Renal cortical epithelial cell (primary cell): ENCODE measurements at regions not wholly inside any gene's neighbourhood (a gene's known extent, or its start where the extent isn't known, plus 50 kb on each side); places are given as distances from the start of the nearest gene placed in this dataset.
"Not testable (repeated sequence)": the region's sequence is repeated elsewhere in the genome, so short reads cannot be mapped to it uniquely, and the experiment has no call there.

Experiments
- DNase-seq: peaks from one replicate; pipeline ENCODE4 v3.0.0-alpha.2; 2011; ENCODE audit warnings: low read depth

DNA sequence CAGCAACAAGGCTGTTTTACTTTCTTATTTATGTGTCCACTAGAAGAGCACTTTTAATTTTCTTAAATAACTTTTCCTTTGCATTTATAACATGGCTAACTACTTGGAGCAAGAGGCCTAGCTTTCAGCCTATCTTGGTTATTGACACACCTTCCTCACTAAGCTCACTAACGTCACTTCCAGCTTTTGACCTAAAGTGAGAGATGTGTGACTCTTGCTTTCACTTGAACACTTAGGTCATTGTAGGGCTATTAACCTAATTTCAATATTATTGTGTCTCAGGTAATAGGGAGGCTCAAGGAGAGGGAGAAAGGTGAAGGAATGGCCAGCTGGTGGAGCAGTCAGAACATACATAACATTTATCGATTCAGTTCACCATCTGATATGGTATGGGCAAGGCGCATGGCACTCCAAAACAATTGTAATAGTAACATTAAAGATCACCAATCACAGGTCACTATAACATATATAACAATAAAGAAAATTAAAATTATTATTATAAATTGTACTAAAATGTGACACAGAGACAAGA lies 95.0 kb upstream of the FAM20C start:
- DNase-seq, result no peak

DNA sequence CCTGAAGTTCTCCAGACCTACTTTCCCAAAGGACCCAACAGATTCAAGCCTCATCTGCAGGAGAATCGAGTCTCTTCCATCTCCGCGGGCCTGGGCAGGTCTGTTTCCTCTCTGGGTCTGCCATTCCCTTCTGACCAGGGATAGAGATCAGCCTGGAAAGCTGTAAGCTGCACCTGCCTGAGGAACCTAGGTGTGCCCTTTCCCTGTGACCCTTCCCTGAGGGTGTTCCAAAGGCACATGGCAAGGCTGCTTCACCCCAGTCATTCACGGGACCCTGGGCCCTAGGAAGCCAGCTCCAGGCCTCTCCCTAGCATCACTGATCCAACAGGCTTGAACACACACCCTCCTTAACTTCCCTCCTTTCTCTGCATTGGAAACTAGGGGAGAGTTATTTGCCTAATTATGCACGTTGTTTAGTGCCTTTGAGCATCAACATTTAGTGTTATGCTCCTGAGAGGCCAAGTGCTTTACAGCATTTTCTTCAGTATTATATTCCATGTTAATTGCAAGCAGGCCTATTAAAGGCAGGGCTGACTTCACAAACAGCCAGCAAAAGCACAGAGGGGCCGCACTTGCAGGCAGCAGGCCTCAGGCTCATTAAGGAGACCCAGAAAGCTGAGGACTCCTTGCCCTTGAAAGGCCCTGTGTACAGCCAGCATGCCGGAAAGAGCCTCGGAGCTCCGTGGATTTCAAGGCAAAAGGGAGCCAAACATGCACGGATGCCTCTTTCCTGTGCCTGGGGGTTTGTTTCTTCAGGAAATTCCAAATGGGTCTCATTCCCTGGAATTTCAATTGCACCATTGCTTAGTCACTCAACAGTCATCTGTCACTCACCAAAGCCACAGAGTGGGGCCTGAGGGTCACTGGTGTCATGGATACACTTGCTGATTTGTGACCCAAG lies 91.0 kb upstream of the FAM20C start:
- peak; percentile 97 for DNase-seq

DNA sequence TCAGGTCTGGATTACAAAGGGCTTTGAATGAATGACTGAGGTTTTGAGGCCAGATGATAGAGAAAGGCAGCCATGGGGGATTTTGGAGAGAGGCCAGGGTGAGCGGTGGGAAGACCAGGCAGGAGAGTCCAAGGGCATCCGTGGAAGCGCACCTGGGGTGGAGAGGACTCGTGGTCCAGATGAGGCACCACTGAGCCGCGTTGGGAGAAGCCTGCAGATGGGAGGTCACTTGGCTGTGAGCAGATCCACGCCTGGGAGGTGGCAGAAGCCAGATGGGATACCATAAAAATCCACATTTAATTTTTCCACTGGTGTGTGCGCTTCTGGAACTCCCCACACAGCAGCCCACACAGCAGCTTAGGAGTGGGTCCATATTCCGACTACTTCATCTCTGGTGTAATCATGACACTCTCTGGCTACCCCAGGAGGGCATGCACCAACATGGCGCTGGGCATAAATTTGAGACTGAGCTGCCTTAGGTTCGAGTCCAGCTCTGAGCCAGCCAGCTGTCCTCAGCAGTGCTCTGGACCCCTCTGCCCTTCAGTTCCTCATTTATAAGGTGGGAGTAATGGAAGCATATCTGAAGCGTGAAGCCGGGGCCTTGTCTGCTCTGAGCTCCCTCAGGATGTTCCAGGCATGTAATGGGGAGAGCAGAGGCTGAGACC lies 90.2 kb upstream of the FAM20C start:
- no peak for DNase-seq

DNA sequence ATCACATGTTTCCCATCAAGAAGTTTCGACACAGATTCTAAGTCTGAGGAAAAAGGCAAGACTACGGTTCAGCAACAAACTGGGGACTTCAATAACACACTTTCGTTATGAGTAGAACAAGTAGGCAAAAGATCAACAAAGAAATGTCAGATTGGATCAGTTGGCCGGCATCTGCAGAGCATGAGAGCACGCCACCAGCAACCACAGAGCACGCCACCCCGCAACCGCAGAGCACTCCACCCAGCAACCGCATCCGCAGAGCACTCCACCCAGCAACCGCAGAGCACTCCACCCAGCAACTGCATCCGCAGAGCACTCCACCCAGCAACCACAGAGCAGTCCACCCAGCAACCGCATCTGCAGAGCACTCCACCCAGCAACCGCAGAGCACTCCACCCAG lies 89.7 kb upstream of the FAM20C start:
- DNase-seq, result no peak

DNA sequence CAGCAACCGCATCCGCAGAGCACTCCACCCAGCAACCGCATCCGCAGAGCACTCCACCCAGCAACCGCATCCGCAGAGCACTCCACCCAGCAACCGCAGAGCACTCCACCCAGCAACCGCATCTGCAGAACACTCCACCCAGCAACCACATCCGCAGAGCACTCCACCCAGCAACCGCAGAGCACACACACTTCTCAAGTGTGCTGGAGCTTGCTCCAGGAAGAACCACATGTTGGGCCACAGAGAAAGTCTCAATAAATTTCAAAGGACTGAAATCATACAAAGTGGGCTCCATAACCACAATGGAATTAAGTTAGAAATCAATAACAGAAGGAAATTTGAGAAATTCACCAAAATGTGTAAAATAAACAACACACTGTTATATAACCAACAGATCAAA lies 88.4 kb upstream of the FAM20C start:
- not testable (repeated sequence) for DNase-seq

DNA sequence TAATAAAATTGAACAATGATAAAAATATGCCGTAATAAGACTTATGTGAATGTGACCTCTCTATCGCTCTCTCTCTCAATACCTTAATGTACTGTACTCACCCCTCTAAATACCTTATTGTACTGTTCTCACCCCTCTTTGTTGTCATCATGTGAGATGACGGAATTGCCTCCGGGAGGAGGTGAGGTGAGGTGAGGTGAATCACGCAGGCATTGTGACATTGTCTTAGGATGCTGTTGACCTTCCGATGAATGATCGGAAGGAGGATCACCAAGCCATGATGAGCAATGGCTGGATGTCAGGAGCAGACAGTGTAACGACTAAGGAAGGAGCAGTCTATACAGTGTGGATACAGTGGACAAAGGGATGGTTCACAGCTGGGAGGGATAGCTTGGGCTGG lies 87.4 kb upstream of the FAM20C start:
- no peak for DNase-seq

DNA sequence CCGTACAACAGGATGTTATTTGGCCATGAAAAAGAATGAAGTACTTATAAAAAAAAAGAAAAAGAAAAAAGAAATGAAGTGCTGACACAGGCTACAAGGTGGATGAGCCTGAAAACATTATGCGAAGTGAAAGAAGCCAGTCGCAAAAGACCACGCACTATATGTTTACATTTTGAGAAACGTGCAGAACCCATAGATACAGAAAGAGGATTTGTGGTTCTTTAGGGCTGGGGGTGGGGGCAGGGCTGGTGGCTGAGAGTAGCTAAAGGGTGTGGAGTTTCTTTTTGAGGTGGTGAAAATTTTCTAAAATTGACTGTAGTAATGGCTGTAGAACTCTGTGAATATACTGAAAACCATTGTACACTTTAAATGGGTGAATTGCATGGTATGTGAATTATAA lies 86.0 kb upstream of the FAM20C start:
- no peak for DNase-seq

DNA sequence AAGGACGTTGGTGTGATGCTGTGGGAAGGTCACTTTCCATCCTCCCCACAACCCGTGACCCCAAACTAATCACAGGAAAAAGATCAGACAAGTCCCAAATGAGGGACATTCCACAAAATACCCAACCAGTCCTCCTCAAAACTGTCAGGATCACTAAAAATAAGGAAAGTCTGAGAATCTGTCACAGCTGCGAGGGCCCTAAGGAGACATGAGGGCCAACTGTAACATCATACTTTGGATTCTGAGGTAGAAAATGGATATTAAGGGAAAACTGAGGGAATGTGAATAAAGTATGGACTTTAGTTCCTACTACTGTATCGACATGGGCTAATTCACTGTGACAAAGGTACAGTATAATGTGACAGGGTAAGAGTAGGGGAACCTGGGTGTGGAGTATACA lies 85.1 kb upstream of the FAM20C start:
- DNase-seq, result no peak

DNA sequence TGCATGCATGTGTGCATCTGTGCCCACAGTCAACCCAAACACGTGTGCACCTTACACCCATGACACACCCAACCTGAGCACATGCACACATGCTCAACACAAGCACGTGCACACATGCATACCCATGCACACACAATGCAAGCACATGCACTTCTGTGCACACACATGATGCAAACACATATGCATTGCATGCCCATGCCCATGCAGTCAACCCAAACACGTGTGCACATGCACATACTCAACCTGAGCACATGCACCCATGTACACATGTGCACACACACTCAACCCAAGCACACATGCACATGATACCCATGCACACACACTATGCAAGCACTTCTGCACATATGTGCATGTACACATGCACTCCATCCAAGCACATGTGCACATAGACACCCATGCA lies 84.5 kb upstream of the FAM20C start:
- no peak for DNase-seq

DNA sequence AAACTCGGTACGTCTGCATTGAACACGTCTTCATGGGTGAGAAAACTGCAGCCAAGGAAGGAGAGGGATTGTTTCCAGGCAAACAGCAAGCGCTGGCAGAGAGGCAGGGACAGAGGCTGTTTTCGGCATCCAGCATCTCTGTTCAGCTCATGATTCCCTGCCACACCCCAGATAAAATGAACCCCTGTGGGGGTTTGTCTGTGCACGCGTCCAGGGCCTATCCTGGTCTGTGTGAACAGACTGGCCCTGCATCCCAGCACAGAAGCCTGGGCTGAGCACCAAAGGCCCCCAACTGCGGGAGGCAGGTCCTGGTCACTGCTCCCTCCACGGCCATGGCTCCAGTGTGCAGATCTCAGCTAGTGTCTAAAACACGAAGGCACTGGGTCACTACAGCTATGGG lies 83.3 kb upstream of the FAM20C start:
- DNase-seq, result no peak

DNA sequence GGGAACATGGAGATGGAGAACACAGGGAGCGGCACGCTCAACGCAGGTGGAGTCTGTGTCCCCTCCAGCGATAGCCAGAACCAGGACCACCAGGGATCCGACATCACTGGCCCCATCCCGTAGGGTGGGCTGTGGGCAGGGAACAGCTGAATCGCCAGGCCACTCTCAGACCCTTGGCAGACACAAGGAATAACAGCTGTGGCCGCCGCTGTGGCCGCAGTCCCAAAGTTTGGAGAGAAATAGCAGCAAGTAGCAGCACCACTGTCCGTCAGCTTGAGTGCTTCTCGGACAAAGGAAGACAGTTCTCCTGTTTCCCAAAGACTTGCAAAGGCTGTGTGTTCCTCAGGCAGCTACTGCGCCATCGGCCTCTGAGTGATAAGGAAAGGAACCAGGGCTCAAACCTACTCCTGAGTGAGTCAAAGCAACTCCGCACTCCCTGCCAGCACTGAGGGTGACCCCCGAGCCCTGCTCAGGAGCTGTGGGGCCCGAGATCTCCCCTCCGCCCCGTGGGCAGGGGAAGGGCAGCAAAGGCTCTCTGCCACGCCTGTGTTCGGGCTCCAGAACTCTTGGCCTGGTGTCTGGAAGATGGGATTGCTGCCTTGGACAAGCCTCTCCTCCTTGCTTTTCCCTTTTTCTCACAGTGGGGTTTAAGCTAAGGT lies 82.3 kb upstream of the FAM20C start:
- DNase-seq, result no peak

DNA sequence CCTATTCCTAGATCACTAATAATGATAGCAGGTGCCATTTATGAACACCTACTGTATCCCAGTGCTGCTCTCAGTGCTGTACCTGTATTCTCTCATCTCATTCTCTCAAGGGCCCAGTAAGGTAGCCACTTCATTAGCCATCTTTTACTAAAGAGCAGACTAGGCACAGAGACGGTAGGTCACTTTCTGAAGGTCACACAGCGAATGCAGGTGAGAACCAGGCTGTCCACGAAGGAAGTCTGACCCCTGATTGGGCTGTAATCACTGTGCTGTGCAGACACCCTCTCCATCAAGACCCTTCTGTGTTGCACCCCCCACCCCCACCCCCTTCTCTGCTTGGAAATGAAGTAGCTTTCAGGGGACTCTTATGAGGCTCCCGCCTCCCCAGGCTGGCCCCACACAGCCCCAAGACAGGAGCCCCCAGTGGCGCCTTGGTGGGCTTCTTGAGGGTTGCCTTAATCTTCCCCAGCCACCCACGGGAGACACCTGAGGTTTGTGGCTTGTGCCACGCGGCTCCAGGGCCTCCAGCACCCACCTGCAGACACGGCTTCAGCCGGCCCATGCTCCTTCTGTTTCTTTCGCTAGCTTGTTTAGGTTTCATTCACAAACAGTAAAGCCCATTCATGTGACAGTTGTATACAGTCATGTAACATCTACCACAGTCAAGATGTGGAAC lies 81.7 kb upstream of the FAM20C start:
- DNase-seq, result no peak

DNA sequence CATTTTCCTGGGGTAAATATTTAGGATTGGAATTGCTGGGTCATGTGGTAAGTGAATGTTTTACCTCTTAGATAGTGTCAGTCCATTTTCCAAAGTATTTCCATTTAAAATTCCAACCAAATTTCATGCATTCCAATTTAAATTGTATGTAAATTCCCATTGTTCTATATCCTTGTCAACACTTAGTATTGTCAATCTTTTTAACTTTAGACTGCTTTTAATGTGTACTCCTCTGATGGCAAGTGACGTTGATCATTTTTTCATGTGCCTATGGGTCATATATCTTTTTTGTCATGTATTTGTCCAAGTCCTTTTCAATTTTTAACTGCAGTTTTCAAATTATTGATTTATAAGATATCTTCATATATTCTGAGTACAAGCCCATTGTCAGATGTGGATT lies 80.8 kb upstream of the FAM20C start:
- no peak for DNase-seq

DNA sequence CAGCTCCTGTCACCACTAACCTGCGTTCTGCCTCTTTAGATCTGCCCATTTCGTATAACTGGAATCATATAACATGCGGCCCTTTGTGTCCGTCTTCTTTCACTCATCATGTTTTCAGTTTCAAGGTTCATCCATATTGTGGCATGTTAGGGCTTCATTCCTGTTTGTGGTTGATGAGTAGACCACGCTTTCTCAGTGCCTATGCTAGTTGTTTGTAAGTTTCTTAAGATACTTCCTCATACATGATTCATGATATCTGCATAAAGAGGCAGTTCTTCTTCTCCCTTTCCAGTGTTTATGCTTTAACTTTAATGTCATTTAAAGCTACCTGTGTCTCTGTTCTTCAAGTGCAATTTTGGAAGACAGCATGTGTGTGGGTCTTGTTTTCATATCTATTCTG lies 79.5 kb upstream of the FAM20C start:
- no peak for DNase-seq

DNA sequence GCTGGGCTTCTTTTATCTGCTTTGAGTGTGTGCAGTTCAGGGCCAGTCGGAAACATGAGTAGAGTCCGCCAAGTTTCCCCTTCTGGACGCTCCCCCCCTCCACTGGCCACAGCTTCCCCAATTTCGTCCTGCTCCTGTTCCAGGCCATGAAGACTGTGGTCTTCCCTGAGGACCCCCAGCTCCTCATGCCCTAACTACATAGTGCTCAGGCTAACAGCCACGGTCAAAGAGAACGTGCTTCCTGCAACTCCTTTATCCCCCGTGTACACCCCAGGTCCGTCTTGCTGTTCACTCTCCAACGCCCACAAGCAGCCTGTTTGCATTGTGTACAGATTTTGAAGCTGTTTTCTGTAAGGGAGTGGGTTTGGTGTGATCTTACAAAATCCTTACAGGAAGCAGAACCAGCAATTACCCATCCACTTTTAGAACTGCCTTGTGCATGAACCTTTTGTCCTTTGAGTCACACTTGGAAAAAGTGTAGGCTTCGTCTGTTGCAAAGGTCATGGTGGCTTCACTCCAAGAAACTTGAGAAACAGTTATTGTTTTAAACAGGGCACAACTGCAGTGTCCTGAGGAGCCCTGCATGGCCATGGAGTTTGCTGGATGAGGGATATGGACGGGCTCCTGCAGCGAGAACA lies 77.0 kb upstream of the FAM20C start:
- peak; percentile 82 for DNase-seq

DNA sequence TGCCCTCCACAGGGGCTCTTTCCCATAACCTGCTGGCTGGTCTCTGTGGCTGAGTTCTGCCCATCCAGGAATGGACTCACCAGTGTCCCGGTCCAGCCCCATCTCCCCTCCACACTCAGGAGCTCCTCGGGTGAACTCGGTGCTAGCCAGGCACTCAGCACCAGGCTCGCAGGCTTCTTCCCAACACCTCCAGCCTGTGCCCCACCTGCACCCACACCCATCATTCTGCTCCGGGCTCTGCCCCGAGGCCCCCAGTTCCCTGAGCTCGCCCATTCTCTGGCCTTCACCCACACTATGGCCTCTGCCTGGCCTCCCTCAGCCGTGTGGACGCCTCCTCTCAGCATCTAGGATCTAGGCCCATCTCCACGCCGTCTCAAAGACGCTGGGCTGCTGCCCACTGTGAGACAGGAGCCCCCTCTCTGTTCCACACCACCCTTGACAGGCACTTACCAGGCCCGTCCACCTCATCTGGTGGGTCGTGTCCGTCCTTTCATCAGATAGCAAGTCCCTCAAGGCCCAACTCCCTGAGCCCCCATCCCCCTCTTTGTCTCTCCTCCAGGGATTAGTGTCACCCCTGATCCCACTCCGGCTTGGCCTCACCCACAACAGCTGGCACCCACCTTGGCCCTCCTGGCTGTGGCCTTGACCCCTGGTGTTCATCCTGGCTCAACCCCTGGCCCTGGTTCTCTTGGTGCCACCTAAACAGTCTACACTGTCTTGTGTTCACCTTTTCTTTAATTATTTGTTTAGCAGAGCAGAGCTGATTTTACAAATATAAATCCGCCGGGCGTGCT lies 76.0 kb upstream of the FAM20C start:
- no peak for DNase-seq

DNA sequence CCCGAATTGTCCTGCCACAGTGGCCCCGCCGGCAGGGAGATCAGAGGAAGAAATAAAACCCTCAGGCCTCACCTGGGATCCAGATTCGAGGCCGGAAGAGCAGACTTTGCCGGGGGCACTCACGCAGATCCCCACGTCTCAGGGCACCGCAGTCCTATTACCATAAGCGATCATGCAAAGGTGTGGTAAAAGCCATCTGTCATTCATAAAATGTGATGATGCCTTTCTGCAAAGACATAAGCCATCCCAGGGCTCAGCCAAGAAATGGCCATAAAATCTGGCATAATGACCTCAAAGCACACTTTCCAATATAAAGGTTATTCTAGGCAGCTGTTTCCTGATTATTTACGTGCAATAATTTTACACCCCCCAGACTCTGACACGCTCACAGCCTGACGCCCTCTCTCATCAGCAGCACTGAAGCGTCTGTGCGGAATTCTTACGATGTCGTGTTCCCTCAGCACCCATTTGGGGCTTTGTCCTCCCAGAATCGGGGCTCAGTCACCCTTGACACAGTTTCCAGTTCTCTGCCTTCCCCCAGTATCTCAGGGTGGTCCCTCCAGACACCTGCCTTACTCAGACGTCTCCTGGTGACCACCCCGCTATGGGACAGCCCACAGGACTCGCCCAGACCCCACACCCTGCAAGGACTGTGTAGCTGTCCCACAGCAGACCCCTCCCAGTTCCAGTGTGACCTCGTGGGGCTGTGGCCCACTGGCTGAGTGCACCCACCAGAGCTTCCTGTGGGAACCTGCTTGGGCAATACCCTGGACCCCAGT lies 74.3 kb upstream of the FAM20C start:
- no peak for DNase-seq

DNA sequence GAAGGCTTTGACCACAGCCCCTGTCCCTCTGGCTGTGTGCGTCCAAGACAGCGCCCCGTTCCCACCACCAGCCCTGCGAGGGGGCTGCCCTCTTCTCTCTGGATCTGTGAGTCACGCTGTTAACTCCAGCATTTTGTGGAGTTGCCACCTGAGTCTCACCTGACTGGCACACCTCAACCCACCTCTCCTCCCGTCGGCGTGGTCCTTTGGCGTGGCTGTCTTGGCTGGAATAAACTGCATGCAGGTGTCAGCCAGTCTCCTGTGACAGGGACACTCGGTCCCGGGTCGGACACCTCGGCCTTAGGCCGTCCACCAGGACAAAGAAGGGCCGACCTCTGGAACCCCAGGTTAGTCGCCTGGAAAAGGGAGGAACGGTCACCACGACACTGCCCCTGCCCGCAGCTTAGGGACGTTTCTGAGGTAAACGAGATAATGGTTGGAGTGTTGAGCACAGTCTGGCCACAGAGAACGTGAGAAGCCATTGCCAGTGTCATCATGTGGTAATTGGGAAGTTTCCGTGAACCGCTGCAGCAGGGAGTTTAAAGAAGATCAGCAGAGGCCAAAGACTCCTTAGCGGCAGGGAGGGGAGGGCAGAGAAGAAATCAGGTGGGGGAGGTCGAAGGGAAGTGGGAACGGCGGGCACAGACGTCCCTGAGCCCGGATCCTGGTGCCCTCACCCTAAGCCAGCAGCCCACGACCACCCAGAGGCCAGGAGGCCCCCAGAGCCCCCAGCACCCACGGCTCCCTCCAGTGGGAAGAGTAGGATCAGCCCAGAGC lies 73.6 kb upstream of the FAM20C start:
- DNase-seq, result no peak
